AG09309 (cell line): ENCODE measurements at regions not wholly inside any gene's neighbourhood (a gene's known extent, or its start where the extent isn't known, plus 50 kb on each side); places are given as distances from the start of the nearest gene placed in this dataset.

Experiments used
- DNase-seq: peaks from one replicate; pipeline ENCODE4 v3.0.0-alpha.2; 2010; ENCODE audit warnings: low read depth
- H3K4me3 ChIP-seq: 2 replicates; pipeline ENCODE4 v1.5.1; 2011; ENCODE audit warnings: mild to moderate bottlenecking, low read depth, low read length, moderate library complexity; ENCODE audit not compliant: control insufficient read depth
- CTCF ChIP-seq: IDR thresholded peaks from 2 replicates; pipeline ENCODE4 v1.5.1; 2011; ENCODE audit warnings: mild to moderate bottlenecking, low read depth, low read length, inconsistent platforms; ENCODE audit not compliant: insufficient read depth, control insufficient read depth; ENCODE audit errors: missing control alignments

GRCh38 chr6:150759483-150759882 lies 106.0 kb upstream of the MTHFD1L start:
- no peak overlapping the region for H3K4me3 ChIP-seq
- TF ChIP-seq CTCF: no peak
- DNase-seq: no peak

- no peak overlapping the region for H3K4me3 ChIP-seq
- DNase-seq: no peak
- no peak for TF ChIP-seq CTCF
Measured at GRCh38 chr6:150761771-150762170, 103.7 kb upstream of the MTHFD1L start.

- TF ChIP-seq CTCF: no peak
- H3K4me3 ChIP-seq: no peak overlapping the region
- no peak for DNase-seq
Measured at GRCh38 chr6:150764334-150765066, 101.0 kb upstream of the MTHFD1L start.

- no peak for TF ChIP-seq CTCF
- no peak overlapping the region for H3K4me3 ChIP-seq
- no peak for DNase-seq
Measured at GRCh38 chr6:150765067-150765764, 100.3 kb upstream of the MTHFD1L start.

- no peak overlapping the region for H3K4me3 ChIP-seq
- DNase-seq: no peak
- no peak for TF ChIP-seq CTCF
Measured at GRCh38 chr6:150766201-150766997, 99.1 kb upstream of the MTHFD1L start.

GRCh38 chr6:150767161-150767560 lies 98.3 kb upstream of the MTHFD1L start:
- DNase-seq: no peak
- TF ChIP-seq CTCF: no peak
- no peak overlapping the region for H3K4me3 ChIP-seq
